ENCODE measurements at regions not wholly inside any gene's neighbourhood (a gene's known extent, or its start where the extent isn't known, plus 50 kb on each side); places are given as distances from the start of the nearest gene placed in this dataset.

- TF ChIP-seq CTCF (IDR thresholded peaks at IDR 0.05; ENCODE audit: poor library complexity, severe bottlenecking) = no peak
- no peak for TF ChIP-seq TAF1 (IDR thresholded peaks at IDR 0.05; ENCODE audit: low read depth)
Measured at GRCh38 chr3:25283613-25284012, 144.4 kb upstream of the RARB start.
